ENCODE measurements at regions not wholly inside any gene's neighbourhood (a gene's known extent, or its start where the extent isn't known, plus 50 kb on each side); places are given as distances from the start of the nearest gene placed in this dataset.

DNA sequence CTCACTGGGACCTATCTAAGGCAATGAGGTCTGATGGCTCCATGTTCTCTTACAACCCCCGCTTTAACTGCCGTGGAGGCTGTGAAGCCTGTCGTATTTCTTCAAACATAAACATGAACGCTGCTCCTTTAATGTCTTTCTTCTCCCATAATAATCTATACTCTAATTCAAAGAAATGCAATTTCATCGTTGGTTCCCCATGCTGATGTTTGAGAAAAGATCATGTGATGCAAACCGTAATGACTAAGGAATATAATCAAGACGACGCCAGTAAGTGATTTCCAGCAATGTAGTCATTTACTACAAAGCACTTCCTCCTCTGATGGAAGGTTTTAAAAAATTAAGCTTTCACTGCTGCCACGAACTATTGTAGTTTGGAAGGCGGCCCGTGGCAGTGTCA, 102.6 kb upstream of the NEBL start:
- no peaks in the 10 kb centered on the region for H3K36me3 ChIP-seq
- no peak for DNase-seq

DNA sequence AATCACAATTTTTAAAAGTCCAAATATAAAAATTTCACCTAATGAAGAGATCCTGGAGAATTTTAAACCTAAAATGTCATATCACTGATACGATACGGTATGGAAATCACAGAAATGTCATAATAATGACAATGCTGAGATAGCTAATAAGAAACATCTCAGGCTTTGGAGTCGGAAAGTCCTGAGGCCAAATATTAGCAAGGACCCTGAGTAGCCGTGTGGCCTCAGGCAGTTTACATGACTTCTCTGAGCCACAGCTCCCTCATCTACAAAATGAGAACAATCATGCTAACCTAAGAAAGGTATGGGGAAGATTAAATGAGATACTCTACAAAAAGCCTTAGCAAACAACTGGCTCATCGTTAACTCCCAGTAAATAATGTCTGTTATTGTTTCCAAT, 100.9 kb upstream of the NEBL start:
- Histone ChIP-seq H3K27me3 (no peaks in the 10 kb centered on the region), H3K4me1 (no peaks in the 10 kb centered on the region), H3K9me3 (no peaks in the 10 kb centered on the region), H3K27ac (no peak overlapping the region), H3K4me3 (no peak overlapping the region), H3K36me3 (no peaks in the 10 kb centered on the region)
- no peak for DNase-seq
- TF ChIP-seq POLR2A (IDR thresholded peaks at IDR 0.05), result no peak
- TF ChIP-seq, protein P1, sequence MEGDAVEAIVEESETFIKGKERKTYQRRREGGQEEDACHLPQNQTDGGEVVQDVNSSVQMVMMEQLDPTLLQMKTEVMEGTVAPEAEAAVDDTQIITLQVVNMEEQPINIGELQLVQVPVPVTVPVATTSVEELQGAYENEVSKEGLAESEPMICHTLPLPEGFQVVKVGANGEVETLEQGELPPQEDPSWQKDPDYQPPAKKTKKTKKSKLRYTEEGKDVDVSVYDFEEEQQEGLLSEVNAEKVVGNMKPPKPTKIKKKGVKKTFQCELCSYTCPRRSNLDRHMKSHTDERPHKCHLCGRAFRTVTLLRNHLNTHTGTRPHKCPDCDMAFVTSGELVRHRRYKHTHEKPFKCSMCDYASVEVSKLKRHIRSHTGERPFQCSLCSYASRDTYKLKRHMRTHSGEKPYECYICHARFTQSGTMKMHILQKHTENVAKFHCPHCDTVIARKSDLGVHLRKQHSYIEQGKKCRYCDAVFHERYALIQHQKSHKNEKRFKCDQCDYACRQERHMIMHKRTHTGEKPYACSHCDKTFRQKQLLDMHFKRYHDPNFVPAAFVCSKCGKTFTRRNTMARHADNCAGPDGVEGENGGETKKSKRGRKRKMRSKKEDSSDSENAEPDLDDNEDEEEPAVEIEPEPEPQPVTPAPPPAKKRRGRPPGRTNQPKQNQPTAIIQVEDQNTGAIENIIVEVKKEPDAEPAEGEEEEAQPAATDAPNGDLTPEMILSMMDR (IDR thresholded peaks at IDR 0.05), result no peak

More for the DNA sequence above, 102.6 kb upstream of the NEBL start:
- no peak overlapping the region for H3K27ac ChIP-seq
- TF ChIP-seq, protein P1 (IDR thresholded peaks at IDR 0.05), result no peak
- TF ChIP-seq POLR2A (IDR thresholded peaks at IDR 0.05), result no peak
- H3K4me3 ChIP-seq, result no peak overlapping the region
- no peaks in the 10 kb centered on the region for H3K4me1 ChIP-seq
- H3K27me3 ChIP-seq, result no peaks in the 10 kb centered on the region
- no peaks in the 10 kb centered on the region for H3K9me3 ChIP-seq

DNA sequence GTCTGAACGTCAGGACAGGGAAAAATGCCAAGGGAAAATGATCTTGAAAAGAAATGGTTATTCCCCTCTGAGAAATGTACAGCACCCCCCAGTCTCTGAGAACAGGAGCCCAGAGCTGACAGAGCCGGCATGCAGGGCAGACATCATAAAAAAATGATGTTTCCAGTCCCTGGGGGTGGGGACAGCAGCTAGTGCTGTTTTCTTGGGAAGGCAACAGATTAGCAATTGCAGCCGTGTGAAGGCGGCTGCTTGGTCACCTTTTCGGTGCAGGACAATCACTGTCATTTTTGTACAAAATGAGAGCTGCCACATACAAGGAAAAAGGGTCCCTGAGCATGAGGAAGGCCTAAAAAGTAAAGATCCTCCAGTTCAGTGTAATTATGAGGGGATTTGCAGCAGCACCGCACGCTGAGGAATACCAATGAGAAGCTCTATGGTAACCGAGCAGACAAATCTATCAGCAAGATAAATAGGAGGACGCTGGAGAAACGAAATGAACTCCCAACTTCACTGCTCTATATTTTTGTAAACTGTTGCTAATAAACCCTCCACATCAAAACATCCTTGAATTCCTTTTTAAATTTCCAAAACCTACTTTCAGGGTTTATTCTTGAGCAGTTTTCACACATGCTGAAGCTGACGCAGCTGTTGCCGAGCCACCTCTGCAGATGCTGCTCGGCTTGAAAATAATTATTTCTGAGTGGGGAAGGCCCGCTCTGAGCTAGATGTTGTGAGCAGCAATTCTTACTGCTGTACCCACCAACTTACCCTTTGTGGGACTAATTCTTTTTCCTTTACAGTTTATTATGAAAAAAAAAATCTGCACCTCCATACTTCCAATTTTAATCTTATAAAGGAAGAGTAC, 98.2 kb upstream of the NEBL start:
- no peaks in the 10 kb centered on the region for H3K27me3 ChIP-seq
- H3K9me3 ChIP-seq, result no peaks in the 10 kb centered on the region
- no peak overlapping the region for H3K4me3 ChIP-seq
- no peaks in the 10 kb centered on the region for H3K36me3 ChIP-seq
- no peaks in the 10 kb centered on the region for H3K4me1 ChIP-seq
- TF ChIP-seq, protein P1 (IDR thresholded peaks at IDR 0.05), result no peak
- TF ChIP-seq POLR2A (IDR thresholded peaks at IDR 0.05), result no peak
- no peak overlapping the region for H3K27ac ChIP-seq
- no peak for DNase-seq

DNA sequence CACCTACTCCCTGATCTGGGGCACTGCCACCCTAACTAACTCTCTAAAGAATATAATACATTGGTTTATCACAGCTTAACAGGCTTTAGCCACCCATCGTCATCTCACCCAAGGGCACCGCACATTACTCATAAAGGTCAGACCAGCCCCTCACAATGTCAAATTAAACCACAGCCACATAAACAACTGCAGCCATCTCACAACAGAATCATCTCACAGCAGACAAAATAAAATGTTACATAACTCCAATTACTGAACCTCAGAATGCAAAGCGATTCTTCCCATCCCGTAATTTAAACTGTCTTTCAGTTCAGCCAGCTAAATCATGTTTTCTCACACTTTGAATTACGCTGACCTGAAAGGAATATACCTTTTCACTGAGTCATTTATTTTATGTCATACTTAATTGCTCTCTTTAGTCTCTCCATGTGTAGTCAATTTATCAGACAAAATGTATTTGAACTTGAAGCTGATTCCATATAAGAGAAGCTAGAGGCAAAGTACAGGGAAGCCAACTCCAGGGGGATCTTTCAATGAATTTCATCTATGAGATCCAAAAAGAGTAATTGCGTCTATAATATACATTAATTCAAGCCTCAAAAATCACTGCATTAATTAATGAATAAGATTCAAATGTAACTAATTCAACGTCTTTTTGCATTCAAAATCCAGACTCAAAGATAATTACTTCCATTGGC, 96.9 kb upstream of the NEBL start:
- H3K4me1 ChIP-seq, result no peaks in the 10 kb centered on the region
- no peak overlapping the region for H3K27ac ChIP-seq
- no peaks in the 10 kb centered on the region for H3K27me3 ChIP-seq
- no peak for TF ChIP-seq POLR2A (IDR thresholded peaks at IDR 0.05)
- TF ChIP-seq, protein P1 (IDR thresholded peaks at IDR 0.05), result no peak
- no peaks in the 10 kb centered on the region for H3K36me3 ChIP-seq
- no peak for DNase-seq
- H3K4me3 ChIP-seq, result no peak overlapping the region
- no peaks in the 10 kb centered on the region for H3K9me3 ChIP-seq

DNA sequence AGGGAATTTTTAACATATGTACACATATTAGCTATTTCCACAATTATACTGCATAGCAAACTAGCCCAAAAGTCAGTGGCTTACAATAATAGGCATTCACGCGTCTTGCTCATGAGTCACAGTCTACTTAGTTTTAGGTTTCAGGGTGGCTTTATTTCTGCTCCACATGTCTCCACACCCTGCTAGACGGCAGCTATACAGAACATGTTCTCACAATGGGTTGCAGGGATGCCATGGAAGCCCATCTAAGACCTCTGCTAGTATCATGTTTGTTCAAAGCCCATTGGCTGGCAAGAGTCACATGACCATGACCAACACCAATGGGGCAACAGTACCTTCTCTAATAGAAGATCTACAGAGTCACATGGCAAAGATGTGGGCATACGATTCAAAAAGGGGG, 96.3 kb upstream of the NEBL start:
- no peak for TF ChIP-seq POLR2A (IDR thresholded peaks at IDR 0.05)
- TF ChIP-seq, protein P1 (IDR thresholded peaks at IDR 0.05), result no peak
- H3K36me3 ChIP-seq, result no peaks in the 10 kb centered on the region
- H3K27me3 ChIP-seq, result no peaks in the 10 kb centered on the region
- H3K27ac ChIP-seq, result no peak overlapping the region
- H3K9me3 ChIP-seq, result no peaks in the 10 kb centered on the region
- H3K4me3 ChIP-seq, result no peak overlapping the region
- H3K4me1 ChIP-seq, result no peaks in the 10 kb centered on the region
- DNase-seq, result no peak

All from Peyer's patch (tissue), 4 donors.